ENCODE measurements at regions not wholly inside any gene's neighbourhood (a gene's known extent, or its start where the extent isn't known, plus 50 kb on each side); places are given as distances from the start of the nearest gene placed in this dataset.
"Not testable (repeated sequence)": the region's sequence is repeated elsewhere in the genome, so short reads cannot be mapped to it uniquely, and the experiment has no call there.

GRCh38 chr2:167842047-167842446 is 405.3 kb downstream of the STK39 start:
- ATAC-seq: no peak
- TF ChIP-seq ISL1 (CRISPR knock-in tag; IDR thresholded peaks at IDR 0.05) (no peak), ZNF70 (CRISPR knock-in tag; IDR thresholded peaks at IDR 0.05) (no peak), BACH2 (CRISPR knock-in tag; IDR thresholded peaks at IDR 0.05; ENCODE audit: borderline replicate concordance) (no peak), ZFP30 (CRISPR knock-in tag; IDR thresholded peaks at IDR 0.05) (no peak), GLIS3 (CRISPR knock-in tag; IDR thresholded peaks at IDR 0.05) (no peak), ESRRG (CRISPR knock-in tag; IDR thresholded peaks at IDR 0.05) (no peak), ZFP3 (CRISPR knock-in tag; IDR thresholded peaks at IDR 0.05) (no peak), ARNTL (CRISPR knock-in tag; IDR thresholded peaks at IDR 0.05; ENCODE audit: borderline replicate concordance, low read depth) (no peak), PPARA (CRISPR knock-in tag; IDR thresholded peaks at IDR 0.05; ENCODE audit: borderline replicate concordance) (no peak)
- TF ChIP-seq, protein P1, sequence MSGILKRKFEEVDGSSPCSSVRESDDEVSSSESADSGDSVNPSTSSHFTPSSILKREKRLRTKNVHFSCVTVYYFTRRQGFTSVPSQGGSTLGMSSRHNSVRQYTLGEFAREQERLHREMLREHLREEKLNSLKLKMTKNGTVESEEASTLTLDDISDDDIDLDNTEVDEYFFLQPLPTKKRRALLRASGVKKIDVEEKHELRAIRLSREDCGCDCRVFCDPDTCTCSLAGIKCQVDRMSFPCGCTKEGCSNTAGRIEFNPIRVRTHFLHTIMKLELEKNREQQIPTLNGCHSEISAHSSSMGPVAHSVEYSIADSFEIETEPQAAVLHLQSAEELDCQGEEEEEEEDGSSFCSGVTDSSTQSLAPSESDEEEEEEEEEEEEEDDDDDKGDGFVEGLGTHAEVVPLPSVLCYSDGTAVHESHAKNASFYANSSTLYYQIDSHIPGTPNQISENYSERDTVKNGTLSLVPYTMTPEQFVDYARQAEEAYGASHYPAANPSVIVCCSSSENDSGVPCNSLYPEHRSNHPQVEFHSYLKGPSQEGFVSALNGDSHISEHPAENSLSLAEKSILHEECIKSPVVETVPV (CRISPR knock-in tag; IDR thresholded peaks at IDR 0.05): no peak
- TF ChIP-seq, protein P2, sequence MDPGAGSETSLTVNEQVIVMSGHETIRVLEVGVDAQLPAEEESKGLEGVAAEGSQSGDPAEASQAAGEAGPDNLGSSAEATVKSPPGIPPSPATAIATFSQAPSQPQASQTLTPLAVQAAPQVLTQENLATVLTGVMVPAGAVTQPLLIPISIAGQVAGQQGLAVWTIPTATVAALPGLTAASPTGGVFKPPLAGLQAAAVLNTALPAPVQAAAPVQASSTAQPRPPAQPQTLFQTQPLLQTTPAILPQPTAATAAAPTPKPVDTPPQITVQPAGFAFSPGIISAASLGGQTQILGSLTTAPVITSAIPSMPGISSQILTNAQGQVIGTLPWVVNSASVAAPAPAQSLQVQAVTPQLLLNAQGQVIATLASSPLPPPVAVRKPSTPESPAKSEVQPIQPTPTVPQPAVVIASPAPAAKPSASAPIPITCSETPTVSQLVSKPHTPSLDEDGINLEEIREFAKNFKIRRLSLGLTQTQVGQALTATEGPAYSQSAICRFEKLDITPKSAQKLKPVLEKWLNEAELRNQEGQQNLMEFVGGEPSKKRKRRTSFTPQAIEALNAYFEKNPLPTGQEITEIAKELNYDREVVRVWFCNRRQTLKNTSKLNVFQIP (CRISPR knock-in tag; IDR thresholded peaks at IDR 0.05; ENCODE audit: borderline replicate concordance, low read depth): no peak

DNA sequence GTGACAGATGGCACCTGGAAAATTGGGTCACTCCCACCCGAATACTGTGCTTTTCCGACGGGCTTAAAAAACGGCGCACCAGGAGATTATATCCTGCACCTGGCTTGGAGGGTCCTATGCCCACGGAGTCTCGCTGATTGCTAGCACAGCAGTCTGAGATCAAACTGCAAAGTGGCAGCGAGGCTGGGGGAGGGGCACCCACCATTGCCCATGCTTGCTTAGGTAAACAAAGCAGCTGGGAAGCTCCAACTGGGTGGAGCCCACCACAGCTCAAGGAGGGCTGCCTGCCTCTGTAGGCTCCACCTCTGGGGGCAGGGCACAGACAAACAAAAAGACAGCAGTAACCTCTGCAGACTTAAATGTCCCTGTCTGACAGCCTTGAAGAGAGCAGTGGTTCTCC is 412.1 kb downstream of the STK39 start:
- ATAC-seq: not testable (repeated sequence)

GRCh38 chr2:167834707-167835106 is 412.7 kb downstream of the STK39 start:
- no peak for ATAC-seq
- no peak for TF ChIP-seq ZNF8 (CRISPR knock-in tag; IDR thresholded peaks at IDR 0.05)
- TF ChIP-seq ZFP30 (CRISPR knock-in tag; IDR thresholded peaks at IDR 0.05): no peak
- no peak for TF ChIP-seq OSR1 (CRISPR knock-in tag; IDR thresholded peaks at IDR 0.05)
- no peak for TF ChIP-seq CSDC2 (CRISPR knock-in tag; IDR thresholded peaks at IDR 0.05)
- TF ChIP-seq, protein P2 (CRISPR knock-in tag; IDR thresholded peaks at IDR 0.05; ENCODE audit: borderline replicate concordance, low read depth): no peak
- no peak for TF ChIP-seq PATZ1 (CRISPR knock-in tag; IDR thresholded peaks at IDR 0.05; ENCODE audit: borderline replicate concordance)
- TF ChIP-seq ZFP3 (CRISPR knock-in tag; IDR thresholded peaks at IDR 0.05): no peak
- TF ChIP-seq, protein P1 (CRISPR knock-in tag; IDR thresholded peaks at IDR 0.05): no peak
- no peak for TF ChIP-seq ISL1 (CRISPR knock-in tag; IDR thresholded peaks at IDR 0.05)
- TF ChIP-seq ZNF70 (CRISPR knock-in tag; IDR thresholded peaks at IDR 0.05): no peak
- no peak for TF ChIP-seq TOX (CRISPR knock-in tag; IDR thresholded peaks at IDR 0.05; ENCODE audit: borderline replicate concordance)
- no peak for TF ChIP-seq RARB (CRISPR knock-in tag; IDR thresholded peaks at IDR 0.05)
- no peak for TF ChIP-seq PPARA (CRISPR knock-in tag; IDR thresholded peaks at IDR 0.05; ENCODE audit: borderline replicate concordance)
- TF ChIP-seq GLIS3 (CRISPR knock-in tag; IDR thresholded peaks at IDR 0.05): no peak
- TF ChIP-seq ARNTL (CRISPR knock-in tag; IDR thresholded peaks at IDR 0.05; ENCODE audit: borderline replicate concordance, low read depth): no peak

- ATAC-seq: peak; percentile 91
- TF ChIP-seq ESRRG (CRISPR knock-in tag; IDR thresholded peaks at IDR 0.05): no peak
- TF ChIP-seq SNAI2 (CRISPR knock-in tag; IDR thresholded peaks at IDR 0.05): no peak
- TF ChIP-seq, protein P3, sequence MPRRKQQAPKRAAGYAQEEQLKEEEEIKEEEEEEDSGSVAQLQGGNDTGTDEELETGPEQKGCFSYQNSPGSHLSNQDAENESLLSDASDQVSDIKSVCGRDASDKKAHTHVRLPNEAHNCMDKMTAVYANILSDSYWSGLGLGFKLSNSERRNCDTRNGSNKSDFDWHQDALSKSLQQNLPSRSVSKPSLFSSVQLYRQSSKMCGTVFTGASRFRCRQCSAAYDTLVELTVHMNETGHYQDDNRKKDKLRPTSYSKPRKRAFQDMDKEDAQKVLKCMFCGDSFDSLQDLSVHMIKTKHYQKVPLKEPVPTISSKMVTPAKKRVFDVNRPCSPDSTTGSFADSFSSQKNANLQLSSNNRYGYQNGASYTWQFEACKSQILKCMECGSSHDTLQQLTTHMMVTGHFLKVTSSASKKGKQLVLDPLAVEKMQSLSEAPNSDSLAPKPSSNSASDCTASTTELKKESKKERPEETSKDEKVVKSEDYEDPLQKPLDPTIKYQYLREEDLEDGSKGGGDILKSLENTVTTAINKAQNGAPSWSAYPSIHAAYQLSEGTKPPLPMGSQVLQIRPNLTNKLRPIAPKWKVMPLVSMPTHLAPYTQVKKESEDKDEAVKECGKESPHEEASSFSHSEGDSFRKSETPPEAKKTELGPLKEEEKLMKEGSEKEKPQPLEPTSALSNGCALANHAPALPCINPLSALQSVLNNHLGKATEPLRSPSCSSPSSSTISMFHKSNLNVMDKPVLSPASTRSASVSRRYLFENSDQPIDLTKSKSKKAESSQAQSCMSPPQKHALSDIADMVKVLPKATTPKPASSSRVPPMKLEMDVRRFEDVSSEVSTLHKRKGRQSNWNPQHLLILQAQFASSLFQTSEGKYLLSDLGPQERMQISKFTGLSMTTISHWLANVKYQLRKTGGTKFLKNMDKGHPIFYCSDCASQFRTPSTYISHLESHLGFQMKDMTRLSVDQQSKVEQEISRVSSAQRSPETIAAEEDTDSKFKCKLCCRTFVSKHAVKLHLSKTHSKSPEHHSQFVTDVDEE (CRISPR knock-in tag; IDR thresholded peaks at IDR 0.05): no peak
- no peak for TF ChIP-seq ZC3H10 (CRISPR knock-in tag; IDR thresholded peaks at IDR 0.05)
- TF ChIP-seq, protein P4, sequence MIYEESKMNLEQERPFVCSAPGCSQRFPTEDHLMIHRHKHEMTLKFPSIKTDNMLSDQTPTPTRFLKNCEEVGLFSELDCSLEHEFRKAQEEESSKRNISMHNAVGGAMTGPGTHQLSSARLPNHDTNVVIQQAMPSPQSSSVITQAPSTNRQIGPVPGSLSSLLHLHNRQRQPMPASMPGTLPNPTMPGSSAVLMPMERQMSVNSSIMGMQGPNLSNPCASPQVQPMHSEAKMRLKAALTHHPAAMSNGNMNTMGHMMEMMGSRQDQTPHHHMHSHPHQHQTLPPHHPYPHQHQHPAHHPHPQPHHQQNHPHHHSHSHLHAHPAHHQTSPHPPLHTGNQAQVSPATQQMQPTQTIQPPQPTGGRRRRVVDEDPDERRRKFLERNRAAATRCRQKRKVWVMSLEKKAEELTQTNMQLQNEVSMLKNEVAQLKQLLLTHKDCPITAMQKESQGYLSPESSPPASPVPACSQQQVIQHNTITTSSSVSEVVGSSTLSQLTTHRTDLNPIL (CRISPR knock-in tag; IDR thresholded peaks at IDR 0.05; ENCODE audit: low read depth): no peak
- TF ChIP-seq ZNF8 (CRISPR knock-in tag; IDR thresholded peaks at IDR 0.05): no peak
- TF ChIP-seq BACH2 (CRISPR knock-in tag; IDR thresholded peaks at IDR 0.05; ENCODE audit: borderline replicate concordance): no peak
- TF ChIP-seq ISL1 (CRISPR knock-in tag; IDR thresholded peaks at IDR 0.05): no peak
- TF ChIP-seq, protein P1 (CRISPR knock-in tag; IDR thresholded peaks at IDR 0.05): no peak
- TF ChIP-seq ARNTL (CRISPR knock-in tag; IDR thresholded peaks at IDR 0.05; ENCODE audit: borderline replicate concordance, low read depth): no peak
- no peak for TF ChIP-seq CSDC2 (CRISPR knock-in tag; IDR thresholded peaks at IDR 0.05)
- no peak for TF ChIP-seq GLIS3 (CRISPR knock-in tag; IDR thresholded peaks at IDR 0.05)
- no peak for TF ChIP-seq PPARA (CRISPR knock-in tag; IDR thresholded peaks at IDR 0.05; ENCODE audit: borderline replicate concordance)
Measured at GRCh38 chr2:167833294-167833693, 414.1 kb downstream of the STK39 start.

All from SK-N-SH treated with all-trans-retinoic acid at 6 μM for 48 hours (cell line).